Activated T-helper 2 cell treated with anti-CD3 and anti-CD28 coated beads, Interferon-gamma antibody, Interleukin-2, Interleukin-4, amounts not matched to agents 10 μg/mL and 5 μg/mL and 100 μg/mL, durations not matched to agents 14 hours and 24 hours and 36 hours (primary cell): ENCODE measurements at regions not wholly inside any gene's neighbourhood (a gene's known extent, or its start where the extent isn't known, plus 50 kb on each side); places are given as distances from the start of the nearest gene placed in this dataset.
"Not testable (repeated sequence)": the region's sequence is repeated elsewhere in the genome, so short reads cannot be mapped to it uniquely, and the experiment has no call there.

Experiments used
- DNase-seq: peaks from one replicate; pipeline ENCODE4 v3.0.0; 2021; ENCODE audit warnings: low spot score
- H3K27ac Mint-ChIP-seq: one replicate; pipeline ENCODE4 v1.8.0; 2021; ENCODE audit warnings: mixed read lengths
- H3K27me3 Mint-ChIP-seq: one replicate; pipeline ENCODE4 v1.8.0; 2021; ENCODE audit warnings: low read depth, mixed read lengths
- H3K36me3 Mint-ChIP-seq: one replicate; pipeline ENCODE4 v1.8.0; 2021; ENCODE audit warnings: low read depth, mixed read lengths
- H3K4me1 Mint-ChIP-seq: one replicate; pipeline ENCODE4 v1.8.0; 2021; ENCODE audit warnings: low read depth, mixed read lengths
- H3K4me3 Mint-ChIP-seq: one replicate; pipeline ENCODE4 v1.8.0; 2021; ENCODE audit warnings: low read depth, mild to moderate bottlenecking, moderate library complexity, mixed read lengths
- H3K9me3 Mint-ChIP-seq: one replicate; pipeline ENCODE4 v1.8.0; 2021; ENCODE audit warnings: mixed read lengths
- intact Hi-C: fragments of 100-400 bp; cut with micrococcal nuclease; formaldehyde crosslinking; loops from one replicate; pipeline ENCODE4 v1.15.1; 2023

- Mint-ChIP-seq H3K27me3 (no peaks in the 10 kb centered on the region), H3K9me3 (peaks cover 21% of the 10 kb centered on the region), H3K4me1 (no peaks in the 10 kb centered on the region), H3K27ac (no peak overlapping the region), H3K36me3 (no peaks in the 10 kb centered on the region), H3K4me3 (no peak overlapping the region)
- DNase-seq, result no peak
- intact Hi-C loops, result no loop called here
Observed at GRCh38 chr7:9102846-9103245, 669.4 kb downstream of the NXPH1 start.

- no peaks in the 10 kb centered on the region for H3K27me3 Mint-ChIP-seq
- DNase-seq, result no peak
- no peaks in the 10 kb centered on the region for H3K36me3 Mint-ChIP-seq
- H3K27ac Mint-ChIP-seq, result no peak overlapping the region
- no peaks in the 10 kb centered on the region for H3K4me1 Mint-ChIP-seq
- no peak overlapping the region for H3K4me3 Mint-ChIP-seq
- H3K9me3 Mint-ChIP-seq, result peaks cover 45% of the 10 kb centered on the region
- intact Hi-C loops, result no loop called here
Observed at GRCh38 chr7:9106747-9107146, 673.3 kb downstream of the NXPH1 start.

- Mint-ChIP-seq H3K4me1 (no peaks in the 10 kb centered on the region), H3K27ac (no peak overlapping the region), H3K9me3 (peaks cover 24% of the 10 kb centered on the region), H3K36me3 (no peaks in the 10 kb centered on the region), H3K27me3 (no peaks in the 10 kb centered on the region), H3K4me3 (no peak overlapping the region)
- intact Hi-C loops, result no loop called here
- DNase-seq, result no peak
Observed at GRCh38 chr7:9120331-9120730, 686.9 kb downstream of the NXPH1 start.

- Mint-ChIP-seq H3K27me3 (no peaks in the 10 kb centered on the region), H3K9me3 (peaks cover 21% of the 10 kb centered on the region), H3K36me3 (no peaks in the 10 kb centered on the region), H3K4me3 (no peak overlapping the region), H3K27ac (no peak overlapping the region), H3K4me1 (no peaks in the 10 kb centered on the region)
- no peak for DNase-seq
- intact Hi-C loops, result no loop called here
Observed at GRCh38 chr7:9124320-9124719, 690.9 kb downstream of the NXPH1 start.

GRCh38 chr7:9125246-9125645, 691.8 kb downstream of the NXPH1 start:
- no peak overlapping the region for H3K27ac Mint-ChIP-seq
- intact Hi-C loops, result no loop called here
- peaks cover 26% of the 10 kb centered on the region for H3K9me3 Mint-ChIP-seq
- no peak overlapping the region for H3K4me3 Mint-ChIP-seq
- no peaks in the 10 kb centered on the region for H3K27me3 Mint-ChIP-seq
- no peaks in the 10 kb centered on the region for H3K4me1 Mint-ChIP-seq
- DNase-seq, result no peak
- no peaks in the 10 kb centered on the region for H3K36me3 Mint-ChIP-seq

GRCh38 chr7:9127901-9128300, 694.5 kb downstream of the NXPH1 start:
- DNase-seq, result no peak
- no peak overlapping the region for H3K27ac Mint-ChIP-seq
- no peaks in the 10 kb centered on the region for H3K27me3 Mint-ChIP-seq
- intact Hi-C loops, result no loop called here
- no peak overlapping the region for H3K4me3 Mint-ChIP-seq
- H3K36me3 Mint-ChIP-seq, result no peaks in the 10 kb centered on the region
- peaks cover 33% of the 10 kb centered on the region for H3K9me3 Mint-ChIP-seq
- no peaks in the 10 kb centered on the region for H3K4me1 Mint-ChIP-seq

- H3K9me3 Mint-ChIP-seq, result peaks cover 14% of the 10 kb centered on the region
- no peak overlapping the region for H3K4me3 Mint-ChIP-seq
- intact Hi-C loops, result no loop called here
- no peak for DNase-seq
- H3K36me3 Mint-ChIP-seq, result no peaks in the 10 kb centered on the region
- no peak overlapping the region for H3K27ac Mint-ChIP-seq
- no peaks in the 10 kb centered on the region for H3K4me1 Mint-ChIP-seq
- H3K27me3 Mint-ChIP-seq, result no peaks in the 10 kb centered on the region
Observed at GRCh38 chr7:9148687-9149086, 715.3 kb downstream of the NXPH1 start.

GRCh38 chr7:9149499-9150082, 716.2 kb downstream of the NXPH1 start:
- Mint-ChIP-seq H3K4me1 (no peaks in the 10 kb centered on the region), H3K4me3 (no peak overlapping the region), H3K27ac (no peak overlapping the region), H3K27me3 (no peaks in the 10 kb centered on the region), H3K9me3 (peaks cover 15% of the 10 kb centered on the region), H3K36me3 (no peaks in the 10 kb centered on the region)
- no peak for DNase-seq
- intact Hi-C loops, result no loop called here

GRCh38 chr7:9163691-9164090, 730.3 kb downstream of the NXPH1 start:
- intact Hi-C loops, H3K36me3 Mint-ChIP-seq, H3K4me3 Mint-ChIP-seq, H3K27me3 Mint-ChIP-seq, DNase-seq, H3K27ac Mint-ChIP-seq, H3K4me1 Mint-ChIP-seq: not testable (repeated sequence)
- peaks cover 20% of the 10 kb centered on the region for H3K9me3 Mint-ChIP-seq

GRCh38 chr7:9175871-9176270, 742.5 kb downstream of the NXPH1 start:
- Mint-ChIP-seq H3K27me3 (no peaks in the 10 kb centered on the region), H3K4me3 (no peak overlapping the region)

GRCh38 chr7:9181356-9181755, 747.9 kb downstream of the NXPH1 start:
- Mint-ChIP-seq H3K9me3 (peaks cover 13% of the 10 kb centered on the region), H3K27ac (no peak overlapping the region), H3K4me1 (no peaks in the 10 kb centered on the region), H3K4me3 (no peak overlapping the region), H3K36me3 (no peaks in the 10 kb centered on the region), H3K27me3 (no peaks in the 10 kb centered on the region)
- no peak for DNase-seq
- intact Hi-C loops, result no loop called here

More at GRCh38 chr7:9175871-9176270, 742.5 kb downstream of the NXPH1 start:
- DNase-seq, result no peak
- no peak overlapping the region for H3K27ac Mint-ChIP-seq
- H3K36me3 Mint-ChIP-seq, result no peaks in the 10 kb centered on the region
- peaks cover 32% of the 10 kb centered on the region for H3K9me3 Mint-ChIP-seq
- intact Hi-C loops, result no loop called here
- no peaks in the 10 kb centered on the region for H3K4me1 Mint-ChIP-seq

- no peak overlapping the region for H3K4me3 Mint-ChIP-seq
- H3K9me3 Mint-ChIP-seq, result peaks cover 19% of the 10 kb centered on the region
- H3K36me3 Mint-ChIP-seq, result no peaks in the 10 kb centered on the region
- DNase-seq, result no peak
- H3K4me1 Mint-ChIP-seq, result no peaks in the 10 kb centered on the region
- intact Hi-C loops, result no loop called here
- no peak overlapping the region for H3K27ac Mint-ChIP-seq
- no peaks in the 10 kb centered on the region for H3K27me3 Mint-ChIP-seq
Observed at GRCh38 chr7:9186730-9187129, 753.3 kb downstream of the NXPH1 start.

GRCh38 chr7:9189703-9190102, 756.3 kb downstream of the NXPH1 start:
- no peaks in the 10 kb centered on the region for H3K36me3 Mint-ChIP-seq
- intact Hi-C loops, result no loop called here
- peaks cover 23% of the 10 kb centered on the region for H3K9me3 Mint-ChIP-seq
- H3K4me1 Mint-ChIP-seq, result no peaks in the 10 kb centered on the region
- H3K4me3 Mint-ChIP-seq, result no peak overlapping the region
- no peaks in the 10 kb centered on the region for H3K27me3 Mint-ChIP-seq
- DNase-seq, result no peak
- H3K27ac Mint-ChIP-seq, result no peak overlapping the region

- H3K4me3 Mint-ChIP-seq, result no peak overlapping the region
- no peaks in the 10 kb centered on the region for H3K4me1 Mint-ChIP-seq
- DNase-seq, result no peak
- H3K36me3 Mint-ChIP-seq, result no peaks in the 10 kb centered on the region
- intact Hi-C loops, result no loop called here
- peaks cover 31% of the 10 kb centered on the region for H3K9me3 Mint-ChIP-seq
- H3K27ac Mint-ChIP-seq, result no peak overlapping the region
- H3K27me3 Mint-ChIP-seq, result no peaks in the 10 kb centered on the region
Observed at GRCh38 chr7:9192969-9193368, 759.6 kb downstream of the NXPH1 start.
